ENCODE measurements at regions not wholly inside any gene's neighbourhood (a gene's known extent, or its start where the extent isn't known, plus 50 kb on each side); places are given as distances from the start of the nearest gene placed in this dataset.

DNA sequence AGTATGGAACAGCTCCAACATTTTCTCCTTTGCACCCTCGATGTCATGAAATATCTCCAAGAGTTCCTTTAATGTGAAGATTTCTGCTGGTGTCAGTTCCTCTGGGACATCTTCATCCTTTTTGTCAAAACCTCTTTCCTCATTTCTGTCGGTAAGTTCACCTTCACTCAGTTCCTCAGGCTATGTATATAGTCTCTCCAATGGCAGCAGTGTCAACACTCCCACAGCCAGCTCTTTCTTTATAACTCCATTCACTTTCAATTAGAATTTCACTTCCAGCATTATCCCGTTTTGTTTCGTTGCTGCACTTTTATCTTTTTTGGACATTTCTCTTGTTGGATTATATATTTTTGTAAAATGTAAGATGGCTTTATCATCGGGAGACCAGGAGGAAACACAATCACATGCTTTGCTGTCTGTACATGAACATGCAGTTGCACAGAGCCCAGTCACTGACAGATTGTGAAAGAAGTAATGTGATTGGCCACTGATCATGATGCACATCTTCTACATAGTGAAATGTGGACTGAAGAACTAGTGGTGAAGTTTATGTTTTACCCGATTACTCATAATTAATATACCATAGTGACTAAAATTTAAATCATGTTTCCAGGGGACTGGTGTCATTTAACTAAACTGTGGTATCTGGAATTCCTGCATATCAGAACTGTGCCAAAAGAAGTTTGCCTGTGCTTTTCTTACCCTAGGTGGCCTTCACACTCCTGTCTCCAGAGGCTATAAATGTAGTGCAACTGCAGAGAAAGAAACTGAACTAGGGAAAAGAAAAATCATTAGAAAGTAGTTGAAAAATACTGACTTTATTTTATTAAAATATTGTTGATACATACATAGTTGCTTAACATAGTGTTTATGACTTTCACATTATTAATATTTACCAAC is 289.6 kb downstream of the PPP1R3A start:
- no peak for DNase-seq
- ATAC-seq, result no peak
- H3K9me3 ChIP-seq, result no peaks in the 10 kb centered on the region
- no peaks in the 10 kb centered on the region for H3K36me3 ChIP-seq
- intact Hi-C loops (cut with DNase I), result no loop called here
- TF ChIP-seq, protein P1, sequence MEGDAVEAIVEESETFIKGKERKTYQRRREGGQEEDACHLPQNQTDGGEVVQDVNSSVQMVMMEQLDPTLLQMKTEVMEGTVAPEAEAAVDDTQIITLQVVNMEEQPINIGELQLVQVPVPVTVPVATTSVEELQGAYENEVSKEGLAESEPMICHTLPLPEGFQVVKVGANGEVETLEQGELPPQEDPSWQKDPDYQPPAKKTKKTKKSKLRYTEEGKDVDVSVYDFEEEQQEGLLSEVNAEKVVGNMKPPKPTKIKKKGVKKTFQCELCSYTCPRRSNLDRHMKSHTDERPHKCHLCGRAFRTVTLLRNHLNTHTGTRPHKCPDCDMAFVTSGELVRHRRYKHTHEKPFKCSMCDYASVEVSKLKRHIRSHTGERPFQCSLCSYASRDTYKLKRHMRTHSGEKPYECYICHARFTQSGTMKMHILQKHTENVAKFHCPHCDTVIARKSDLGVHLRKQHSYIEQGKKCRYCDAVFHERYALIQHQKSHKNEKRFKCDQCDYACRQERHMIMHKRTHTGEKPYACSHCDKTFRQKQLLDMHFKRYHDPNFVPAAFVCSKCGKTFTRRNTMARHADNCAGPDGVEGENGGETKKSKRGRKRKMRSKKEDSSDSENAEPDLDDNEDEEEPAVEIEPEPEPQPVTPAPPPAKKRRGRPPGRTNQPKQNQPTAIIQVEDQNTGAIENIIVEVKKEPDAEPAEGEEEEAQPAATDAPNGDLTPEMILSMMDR (IDR thresholded peaks at IDR 0.05), result no peak
- H3K27ac ChIP-seq, result no peak overlapping the region
- no peak overlapping the region for H3K4me3 ChIP-seq
- H3K27me3 ChIP-seq, result no peaks in the 10 kb centered on the region
- no peaks in the 10 kb centered on the region for H3K4me1 ChIP-seq

GRCh38 chr7:113625494-113626102 is 293.2 kb downstream of the PPP1R3A start:
- intact Hi-C loops (cut with DNase I), result no loop called here
- no peaks in the 10 kb centered on the region for H3K4me1 ChIP-seq
- DNase-seq (no peak), ATAC-seq (no peak)
- no peaks in the 10 kb centered on the region for H3K36me3 ChIP-seq
- H3K4me3 ChIP-seq, result no peak overlapping the region
- H3K27ac ChIP-seq, result no peak overlapping the region
- TF ChIP-seq, protein P1 (IDR thresholded peaks at IDR 0.05), result no peak
- H3K27me3 ChIP-seq, result no peaks in the 10 kb centered on the region
- H3K9me3 ChIP-seq, result peaks cover 2% of the 10 kb centered on the region

DNA sequence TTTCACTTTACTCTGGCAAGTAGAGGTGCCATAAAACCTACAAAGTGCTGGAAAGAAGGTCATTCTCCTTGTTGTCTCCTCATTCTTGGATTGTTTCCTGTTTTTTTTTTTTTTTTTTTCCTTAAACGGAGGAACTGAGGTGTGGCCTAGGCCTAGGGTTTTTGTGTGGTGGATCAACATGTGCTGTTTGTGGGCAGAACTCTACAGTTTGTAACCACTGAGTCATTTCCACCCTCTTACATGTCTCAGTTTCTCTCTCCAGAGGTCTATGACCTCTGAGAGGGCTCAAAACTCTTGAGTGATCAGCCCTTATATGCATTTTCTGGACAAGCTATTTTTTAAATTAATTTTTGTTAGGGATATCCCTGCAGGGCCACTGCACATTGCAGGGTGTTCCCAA is 296.0 kb downstream of the PPP1R3A start:
- H3K4me1 ChIP-seq, result no peaks in the 10 kb centered on the region
- no peak for ATAC-seq
- DNase-seq, result no peak
- no peaks in the 10 kb centered on the region for H3K36me3 ChIP-seq
- no peaks in the 10 kb centered on the region for H3K27me3 ChIP-seq
- TF ChIP-seq, protein P1 (IDR thresholded peaks at IDR 0.05), result no peak
- intact Hi-C loops (cut with DNase I), result no loop called here
- peaks cover 4% of the 10 kb centered on the region for H3K9me3 ChIP-seq
- H3K4me3 ChIP-seq, result no peak overlapping the region
- H3K27ac ChIP-seq, result no peak overlapping the region

DNA sequence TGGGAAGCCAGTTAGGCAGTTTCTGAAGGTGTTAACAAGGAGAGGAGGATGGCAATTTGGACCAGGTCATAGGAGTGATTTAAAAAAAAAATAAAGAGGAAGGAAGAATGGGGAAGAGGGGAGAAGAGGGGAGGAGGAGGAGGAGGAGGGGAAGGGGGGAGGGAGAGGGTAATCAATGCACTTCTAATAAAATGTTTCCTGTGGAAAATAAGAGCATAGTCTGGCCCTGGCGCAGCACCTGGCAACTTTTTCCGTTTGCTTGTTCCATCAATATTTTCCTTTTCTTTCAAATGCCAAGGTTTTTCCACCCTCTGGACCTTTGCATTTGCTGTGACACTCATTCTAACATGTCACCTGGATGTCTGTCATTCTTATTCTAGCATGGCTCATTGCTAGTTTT is 308.2 kb downstream of the PPP1R3A start:
- no peaks in the 10 kb centered on the region for H3K4me1 ChIP-seq
- H3K27ac ChIP-seq, result no peak overlapping the region
- H3K36me3 ChIP-seq, result no peaks in the 10 kb centered on the region
- TF ChIP-seq, protein P1 (IDR thresholded peaks at IDR 0.05), result no peak
- H3K4me3 ChIP-seq, result no peak overlapping the region
- H3K9me3 ChIP-seq, result no peaks in the 10 kb centered on the region
- DNase-seq (no peak), ATAC-seq (no peak)
- no peaks in the 10 kb centered on the region for H3K27me3 ChIP-seq
- intact Hi-C loops (cut with DNase I), result no loop called here

DNA sequence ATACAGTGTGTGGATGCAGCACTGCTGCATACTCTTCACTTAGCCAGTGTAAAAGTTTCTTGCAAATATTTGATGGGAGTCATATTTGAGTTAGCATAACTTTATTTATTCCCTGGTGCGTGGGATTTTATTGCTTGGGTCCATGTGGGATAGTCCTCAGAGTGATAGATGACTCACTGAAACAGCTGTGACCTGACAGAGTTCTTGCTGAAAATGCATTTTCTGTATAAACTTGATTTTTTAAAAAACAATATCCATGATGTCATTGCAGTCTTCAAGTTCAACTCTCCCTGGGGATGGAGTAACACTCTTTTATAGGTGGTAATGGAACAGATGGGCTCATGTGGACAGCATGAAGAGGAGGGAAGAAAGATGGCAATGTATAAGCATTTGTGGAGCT is 310.0 kb downstream of the PPP1R3A start:
- TF ChIP-seq, protein P1 (IDR thresholded peaks at IDR 0.05), result no peak
- Histone ChIP-seq H3K36me3 (no peaks in the 10 kb centered on the region), H3K27me3 (no peaks in the 10 kb centered on the region), H3K27ac (no peak overlapping the region), H3K4me1 (no peaks in the 10 kb centered on the region), H3K9me3 (no peaks in the 10 kb centered on the region), H3K4me3 (no peak overlapping the region)
- ATAC-seq (no peak), DNase-seq (no peak)
- intact Hi-C loops (cut with DNase I), result no loop called here

Data from upper lobe of right lung (tissue), 1 donor.